ENCODE measurements at regions not wholly inside any gene's neighbourhood (a gene's known extent, or its start where the extent isn't known, plus 50 kb on each side); places are given as distances from the start of the nearest gene placed in this dataset.

DNA sequence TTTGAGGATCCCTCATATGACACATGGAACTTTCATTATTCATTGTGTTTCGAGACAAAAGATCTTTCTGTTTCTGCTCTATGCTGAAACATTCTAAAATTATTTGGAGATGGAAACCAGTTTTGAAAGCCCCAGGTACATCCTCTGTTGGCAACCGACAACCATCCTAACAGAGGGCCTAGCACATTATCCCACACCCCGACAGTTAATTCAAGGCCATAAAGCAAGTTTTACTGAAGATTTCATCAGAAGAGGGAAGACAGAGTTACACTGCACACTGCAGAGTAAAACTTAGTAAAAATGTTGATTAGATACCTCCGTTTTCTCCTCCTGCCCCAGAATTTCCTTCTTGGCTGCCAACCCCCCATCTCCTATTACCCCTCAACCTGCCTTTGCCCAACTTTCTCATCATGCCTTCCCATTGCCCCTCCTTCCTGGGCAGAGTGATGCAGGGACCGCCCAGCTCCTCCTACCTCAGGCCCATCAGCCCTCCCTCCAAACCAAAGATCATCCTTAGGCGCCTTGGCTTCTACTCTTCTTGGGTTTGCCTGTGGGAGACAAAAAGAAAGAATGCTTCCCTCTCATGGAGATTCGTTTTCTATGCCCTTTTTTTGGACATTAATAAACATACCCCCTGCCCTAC lies 52.9 kb upstream of the CITED4 start (continued):
- TF ChIP-seq MGA (IDR thresholded peaks at IDR 0.05) (peak; percentile 71), L3MBTL2 (IDR thresholded peaks at IDR 0.05) (peak; percentile 83), ELF2 (CRISPR knock-in tag; IDR thresholded peaks at IDR 0.05) (no peak), EHMT2 (IDR thresholded peaks at IDR 0.05) (peak; percentile 40; the same call in 1 of the 2 replicates), RBFOX2 (IDR thresholded peaks at IDR 0.05; ENCODE audit: low read depth, low read length) (0 out of 2 replicates have a peak, but pooled peaks have one; percentile 23), NEUROD1 (IDR thresholded peaks at IDR 0.05; ENCODE audit: borderline replicate concordance, low read depth, low read length, partially characterized antibody) (no peak), ZNF551 (CRISPR knock-in tag; IDR thresholded peaks at IDR 0.05) (no peak), PHB (CRISPR knock-in tag; IDR thresholded peaks at IDR 0.05) (no peak), NFRKB (IDR thresholded peaks at IDR 0.05; ENCODE audit: low read depth) (peak; percentile 66; the same call in 1 of the 2 replicates), DMBX1 (CRISPR knock-in tag; IDR thresholded peaks at IDR 0.05; ENCODE audit: borderline replicate concordance) (0 out of 2 replicates have a peak, but pooled peaks have one; percentile 68), ZBTB8A (IDR thresholded peaks at IDR 0.05; ENCODE audit: partially characterized antibody) (no peak), EP300 (IDR thresholded peaks at IDR 0.05; ENCODE audit: low read length) (peak; percentile 54; the same call in 1 of the 2 replicates), SMAD4 (CRISPR knock-in tag; conservative IDR thresholded peaks at IDR 0.05) (peak; percentile 78), ZEB2 (IDR thresholded peaks at IDR 0.05) (peak; percentile 36; the same call in 1 of the 2 replicates)
- TF ChIP-seq, protein P1, sequence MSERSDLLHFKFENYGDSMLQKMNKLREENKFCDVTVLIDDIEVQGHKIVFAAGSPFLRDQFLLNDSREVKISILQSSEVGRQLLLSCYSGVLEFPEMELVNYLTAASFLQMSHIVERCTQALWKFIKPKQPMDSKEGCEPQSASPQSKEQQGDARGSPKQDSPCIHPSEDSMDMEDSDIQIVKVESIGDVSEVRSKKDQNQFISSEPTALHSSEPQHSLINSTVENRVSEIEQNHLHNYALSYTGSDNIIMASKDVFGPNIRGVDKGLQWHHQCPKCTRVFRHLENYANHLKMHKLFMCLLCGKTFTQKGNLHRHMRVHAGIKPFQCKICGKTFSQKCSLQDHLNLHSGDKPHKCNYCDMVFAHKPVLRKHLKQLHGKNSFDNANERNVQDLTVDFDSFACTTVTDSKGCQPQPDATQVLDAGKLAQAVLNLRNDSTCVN (CRISPR knock-in tag; IDR thresholded peaks at IDR 0.05) = peak; percentile 29; the same call in 1 of the 2 replicates
- TF ChIP-seq, protein P2, sequence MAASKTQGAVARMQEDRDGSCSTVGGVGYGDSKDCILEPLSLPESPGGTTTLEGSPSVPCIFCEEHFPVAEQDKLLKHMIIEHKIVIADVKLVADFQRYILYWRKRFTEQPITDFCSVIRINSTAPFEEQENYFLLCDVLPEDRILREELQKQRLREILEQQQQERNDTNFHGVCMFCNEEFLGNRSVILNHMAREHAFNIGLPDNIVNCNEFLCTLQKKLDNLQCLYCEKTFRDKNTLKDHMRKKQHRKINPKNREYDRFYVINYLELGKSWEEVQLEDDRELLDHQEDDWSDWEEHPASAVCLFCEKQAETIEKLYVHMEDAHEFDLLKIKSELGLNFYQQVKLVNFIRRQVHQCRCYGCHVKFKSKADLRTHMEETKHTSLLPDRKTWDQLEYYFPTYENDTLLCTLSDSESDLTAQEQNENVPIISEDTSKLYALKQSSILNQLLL (CRISPR knock-in tag; IDR thresholded peaks at IDR 0.05; ENCODE audit: borderline replicate concordance) = no peak

Measured in K562 (cell line).